NT2/D1 (cell line): ENCODE measurements at regions not wholly inside any gene's neighbourhood (a gene's known extent, or its start where the extent isn't known, plus 50 kb on each side); places are given as distances from the start of the nearest gene placed in this dataset.

Experiments used
- SUZ12 ChIP-seq: IDR thresholded peaks from 2 replicates; pipeline ENCODE4 v1.6.1; 2011; ENCODE audit not compliant: insufficient read length, insufficient read depth; ENCODE audit errors: extremely low read depth
- YY1 ChIP-seq: IDR thresholded peaks from 2 replicates; pipeline ENCODE4 v1.6.1; 2011; ENCODE audit not compliant: insufficient read length, insufficient read depth
- ZNF274 ChIP-seq: IDR thresholded peaks from 2 replicates; pipeline ENCODE4 v1.6.1; 2011; ENCODE audit warnings: mild to moderate bottlenecking, low read depth, low read length

- no peak for TF ChIP-seq YY1
- TF ChIP-seq ZNF274, result no peak
- no peak for TF ChIP-seq SUZ12
Measured at GRCh38 chr16:65476448-65476955, 354.6 kb upstream of the CDH11 start.
